Gastrocnemius medialis (tissue), 4 donors: ENCODE measurements at regions not wholly inside any gene's neighbourhood (a gene's known extent, or its start where the extent isn't known, plus 50 kb on each side); places are given as distances from the start of the nearest gene placed in this dataset.

Experiments used
- ATAC-seq, 2 donors: fragments of 150-250 bp; one replicate each; pipeline ENCODE4 v1.9.1; 2016
- DNase-seq, 2 donors: peaks; one replicate each; pipeline ENCODE4 v3.0.0-alpha.2; 2019
- H3K27ac ChIP-seq, 4 donors: fragments of 200-600 bp; sonication (generic); 1 replicate in 1 of 4; 2 replicates in 3 of 4; pipeline ENCODE4 v1.5.1; 2016 to 2018; ENCODE audit warnings: mild to moderate bottlenecking in 2 of 4, moderate library complexity in 1 of 4
- H3K27me3 ChIP-seq, 3 donors: fragments of 200-600 bp; sonication (generic) in 2 of 3; 1 replicate in 1 of 3; 2 replicates in 2 of 3; pipeline versions ENCODE4 v1.5.1 to v1.6.0; 2016 to 2019; ENCODE audit warnings: mild to moderate bottlenecking in 1 of 3, moderate library complexity in 1 of 3
- H3K36me3 ChIP-seq, 2 donors: fragments of 200-600 bp; sonication (generic) in 1 of 2; one replicate each; pipeline ENCODE4 v1.5.1; 2017 to 2018
- H3K4me1 ChIP-seq, 2 donors: fragments of 200-600 bp; sonication (generic) in 1 of 2; one replicate each; pipeline ENCODE4 v1.5.1; 2016 to 2017; ENCODE audit warnings: mild to moderate bottlenecking in 2 of 2
- H3K4me3 ChIP-seq, 4 donors: fragments of 200-600 bp; sonication (generic) in 3 of 4; 1 replicate in 1 of 4; 2 replicates in 3 of 4; pipeline ENCODE4 v1.5.1; 2016 to 2019; ENCODE audit warnings: mild to moderate bottlenecking in 2 of 4
- H3K9me3 ChIP-seq, 3 donors: fragments of 200-600 bp; sonication (generic) in 2 of 3; 1 replicate in 1 of 3; 2 replicates in 2 of 3; pipeline ENCODE4 v1.5.1; 2016 to 2019
- CTCF ChIP-seq, 5 experiments: fragments of 450-650 bp in 3 of 5; fragments of 200-600 bp in 2 of 5; sonication (generic) in 2 of 5; IDR thresholded peaks in 4 of 5; conservative IDR thresholded peaks in 1 of 5; 1 replicate in 4 of 5; 2 replicates in 1 of 5; pipeline ENCODE4 v1.5.1; 2016 to 2019; ENCODE audit warnings: antibody characterized with exemption in 5 of 5, mild to moderate bottlenecking in 3 of 5, moderate library complexity in 3 of 5
- POLR2A ChIP-seq, 2 donors: fragments of 450-650 bp; IDR thresholded peaks; one replicate each; pipeline ENCODE4 v1.6.1; 2017; ENCODE audit warnings: antibody characterized with exemption in 2 of 2, mild to moderate bottlenecking in 2 of 2, moderate library complexity in 2 of 2
- in situ Hi-C, 4 donors: fragments of 200-750 bp; cut with MboI; loops; one replicate each; pipeline versions ENCODE4 v1.15.0 to v1.8.0; 2017; ENCODE audit warnings: low sequenced_read_pairs in 4 of 4
- intact Hi-C: fragments of 100-400 bp; cut with DNase I; formaldehyde crosslinking; loops from one replicate; pipeline ENCODE4 v1.15.1; 2023; ENCODE audit warnings: low total_unique reads

- ATAC-seq (no peak), DNase-seq (no peak)
- Histone ChIP-seq H3K36me3 (no peaks in the 10 kb centered on the region), H3K27ac (no peak overlapping the region), H3K4me3 (no peak overlapping the region), H3K4me1 (no peaks in the 10 kb centered on the region), H3K27me3 (no peaks in the 10 kb centered on the region), H3K9me3 (no peaks in the 10 kb centered on the region)
- intact Hi-C loops (no loop called here), in situ Hi-C loops (no loop called here)
- TF ChIP-seq POLR2A (IDR thresholded peaks at IDR 0.05) = no peak
- TF ChIP-seq CTCF (IDR thresholded peaks at IDR 0.05 in 4 of 5, conservative IDR thresholded peaks at IDR 0.05 in 1 of 5) = no peak
Observed at GRCh38 chr6:47970826-47971225, 140.2 kb downstream of the PTCHD4 start.

GRCh38 chr6:47967843-47968242, 143.2 kb downstream of the PTCHD4 start:
- in situ Hi-C loops (no loop called here), intact Hi-C loops (no loop called here)
- Histone ChIP-seq H3K4me1 (no peaks in the 10 kb centered on the region), H3K27me3 (no peaks in the 10 kb centered on the region), H3K27ac (no peak overlapping the region), H3K36me3 (no peaks in the 10 kb centered on the region), H3K4me3 (no peak overlapping the region), H3K9me3 (no peaks in the 10 kb centered on the region)
- DNase-seq (no peak), ATAC-seq (no peak)
- TF ChIP-seq CTCF (IDR thresholded peaks at IDR 0.05 in 4 of 5, conservative IDR thresholded peaks at IDR 0.05 in 1 of 5) (no peak), POLR2A (IDR thresholded peaks at IDR 0.05) (no peak)

- Histone ChIP-seq H3K27me3 (no peaks in the 10 kb centered on the region), H3K36me3 (no peaks in the 10 kb centered on the region), H3K4me1 (no peaks in the 10 kb centered on the region), H3K27ac (no peak overlapping the region), H3K9me3 (no peaks in the 10 kb centered on the region), H3K4me3 (no peak overlapping the region)
- ATAC-seq = no peak
- in situ Hi-C loops = no loop called here
- TF ChIP-seq POLR2A (IDR thresholded peaks at IDR 0.05) (no peak), CTCF (IDR thresholded peaks at IDR 0.05 in 4 of 5, conservative IDR thresholded peaks at IDR 0.05 in 1 of 5) (no peak)
- no peak for DNase-seq
- intact Hi-C loops = no loop called here
Observed at GRCh38 chr6:47964969-47965368, 146.0 kb downstream of the PTCHD4 start.

GRCh38 chr6:47952640-47953039, 158.4 kb downstream of the PTCHD4 start:
- intact Hi-C loops = no loop called here
- in situ Hi-C loops = no loop called here
- H3K4me3 ChIP-seq = no peak overlapping the region
- no peaks in the 10 kb centered on the region for H3K36me3 ChIP-seq
- no peaks in the 10 kb centered on the region for H3K4me1 ChIP-seq
- no peak overlapping the region for H3K27ac ChIP-seq
- ATAC-seq (no peak), DNase-seq (no peak)
- H3K9me3 ChIP-seq = no peaks in the 10 kb centered on the region
- no peaks in the 10 kb centered on the region for H3K27me3 ChIP-seq
- TF ChIP-seq CTCF (IDR thresholded peaks at IDR 0.05 in 4 of 5, conservative IDR thresholded peaks at IDR 0.05 in 1 of 5) = no peak
- no peak for TF ChIP-seq POLR2A (IDR thresholded peaks at IDR 0.05)

- TF ChIP-seq POLR2A (IDR thresholded peaks at IDR 0.05) (no peak), CTCF (IDR thresholded peaks at IDR 0.05 in 4 of 5, conservative IDR thresholded peaks at IDR 0.05 in 1 of 5) (no peak)
- Histone ChIP-seq H3K9me3 (no peaks in the 10 kb centered on the region), H3K4me1 (no peaks in the 10 kb centered on the region), H3K27me3 (no peaks in the 10 kb centered on the region), H3K36me3 (no peaks in the 10 kb centered on the region), H3K4me3 (no peak overlapping the region), H3K27ac (no peak overlapping the region)
- in situ Hi-C loops (no loop called here), intact Hi-C loops (no loop called here)
- DNase-seq = no peak
- ATAC-seq = no peak
Observed at GRCh38 chr6:47944846-47945245, 163.0 kb downstream of the OPN5 start.
